ENCODE measurements at regions not wholly inside any gene's neighbourhood (a gene's known extent, or its start where the extent isn't known, plus 50 kb on each side); places are given as distances from the start of the nearest gene placed in this dataset.

DNA sequence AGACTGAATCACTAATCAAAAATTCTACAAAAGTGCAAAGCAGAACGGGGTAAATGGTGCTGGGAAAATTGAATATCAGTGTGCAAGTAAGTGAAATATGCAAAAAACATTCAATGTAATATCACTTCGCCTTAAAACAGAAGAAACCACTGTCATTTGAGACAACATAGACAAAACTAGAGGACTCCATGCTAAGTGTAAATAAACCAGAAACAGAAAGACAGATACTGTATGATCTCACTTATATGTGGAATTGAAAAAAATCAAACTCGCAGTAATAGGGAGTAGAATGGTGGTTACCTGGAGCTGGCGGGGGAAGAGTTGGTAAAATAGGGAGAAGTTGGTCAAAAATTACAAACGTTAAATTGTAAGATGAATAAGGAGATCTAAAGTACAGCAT, 1420.0 kb upstream of the CDH2 start:
- TF ChIP-seq, protein P1, sequence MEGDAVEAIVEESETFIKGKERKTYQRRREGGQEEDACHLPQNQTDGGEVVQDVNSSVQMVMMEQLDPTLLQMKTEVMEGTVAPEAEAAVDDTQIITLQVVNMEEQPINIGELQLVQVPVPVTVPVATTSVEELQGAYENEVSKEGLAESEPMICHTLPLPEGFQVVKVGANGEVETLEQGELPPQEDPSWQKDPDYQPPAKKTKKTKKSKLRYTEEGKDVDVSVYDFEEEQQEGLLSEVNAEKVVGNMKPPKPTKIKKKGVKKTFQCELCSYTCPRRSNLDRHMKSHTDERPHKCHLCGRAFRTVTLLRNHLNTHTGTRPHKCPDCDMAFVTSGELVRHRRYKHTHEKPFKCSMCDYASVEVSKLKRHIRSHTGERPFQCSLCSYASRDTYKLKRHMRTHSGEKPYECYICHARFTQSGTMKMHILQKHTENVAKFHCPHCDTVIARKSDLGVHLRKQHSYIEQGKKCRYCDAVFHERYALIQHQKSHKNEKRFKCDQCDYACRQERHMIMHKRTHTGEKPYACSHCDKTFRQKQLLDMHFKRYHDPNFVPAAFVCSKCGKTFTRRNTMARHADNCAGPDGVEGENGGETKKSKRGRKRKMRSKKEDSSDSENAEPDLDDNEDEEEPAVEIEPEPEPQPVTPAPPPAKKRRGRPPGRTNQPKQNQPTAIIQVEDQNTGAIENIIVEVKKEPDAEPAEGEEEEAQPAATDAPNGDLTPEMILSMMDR (conservative IDR thresholded peaks at IDR 0.05 in 1 of 2, IDR thresholded peaks at IDR 0.05 in 1 of 2; ENCODE audit: extremely low read depth in 1 of 2, insufficient read depth in 1 of 2, low read depth in 1 of 2, low read length in 2 of 2): no peak
- TF ChIP-seq EZH2 (IDR thresholded peaks at IDR 0.05; ENCODE audit: borderline replicate concordance, low read length): no peak

Measured in mammary epithelial cell (primary cell).